ENCODE measurements at regions not wholly inside any gene's neighbourhood (a gene's known extent, or its start where the extent isn't known, plus 50 kb on each side); places are given as distances from the start of the nearest gene placed in this dataset.

DNA sequence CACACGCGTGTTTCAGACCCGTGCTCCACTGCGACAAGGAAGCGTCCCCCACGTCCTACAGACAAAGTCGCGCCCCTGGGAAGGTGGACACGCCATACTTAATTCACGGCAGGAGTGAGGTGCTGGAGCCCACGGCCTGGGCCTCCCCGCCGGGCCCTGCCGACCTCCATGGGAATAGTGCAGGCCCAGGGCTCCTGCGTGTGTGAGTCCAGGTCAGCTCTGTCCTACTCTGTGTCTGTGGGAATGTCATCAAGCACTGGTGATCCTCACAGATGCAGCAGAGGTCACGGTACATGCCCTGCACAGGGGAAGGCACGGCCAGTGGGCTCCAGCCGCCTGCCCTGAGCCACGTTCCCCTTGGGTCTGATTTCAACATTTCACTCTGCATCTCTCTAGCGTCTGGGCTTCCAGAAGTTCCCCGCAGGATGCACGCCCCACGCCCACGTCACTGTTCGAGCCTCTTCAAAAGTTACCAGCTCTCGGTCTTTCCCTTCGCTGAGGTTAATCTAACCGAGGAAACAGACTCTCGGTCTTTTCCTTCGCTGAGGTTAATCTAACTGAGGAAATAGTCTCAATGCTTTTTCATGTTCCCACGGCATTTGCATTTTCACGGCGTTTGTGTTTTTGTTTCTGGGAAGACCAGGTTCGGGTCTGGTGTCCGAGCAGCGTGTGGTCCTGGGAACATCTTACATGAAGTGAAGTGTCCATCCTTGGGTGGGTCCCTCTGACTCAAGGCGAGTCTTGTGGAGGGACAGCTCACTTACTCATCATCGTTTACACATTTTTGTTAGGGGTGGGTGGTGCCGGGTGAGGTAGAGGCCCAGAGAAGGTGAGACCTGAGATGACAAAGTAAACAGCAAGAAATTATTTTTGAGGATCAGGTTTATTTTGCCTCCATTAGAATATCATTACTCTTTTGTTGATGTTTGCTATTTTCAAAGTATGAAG lies 157.3 kb upstream of the ALKAL2 start:
- RAD21 ChIA-PET (ENCODE audit: unreplicated experiment), result no interaction called here
- intact Hi-C loops (cut with micrococcal nuclease; ENCODE audit: unreplicated experiment), result no loop called here
- Histone ChIP-seq H3K4me2 (ENCODE audit: control insufficient read depth, insufficient read depth) (no peak overlapping the region), H3K27me3 (replicated peaks in 1 of 2; ENCODE audit: control insufficient read depth in 2 of 2, insufficient read depth in 2 of 2, low read length in 1 of 2) (no peaks in the 10 kb centered on the region; a peak in 1 of 4 replicates), H2AFZ (ENCODE audit: control insufficient read depth, low read depth, low read length) (no peak overlapping the region), H3K4me3 (no peak overlapping the region), H3K36me3 (ENCODE audit: control insufficient read depth in 2 of 2, insufficient read depth in 2 of 2, low read length in 1 of 2) (no peaks in the 10 kb centered on the region), H4K20me1 (ENCODE audit: control insufficient read depth, insufficient read depth) (no peaks in the 10 kb centered on the region), H3K79me2 (ENCODE audit: control insufficient read depth, insufficient read depth, low read length) (no peaks in the 10 kb centered on the region), H3K9me3 (replicated peaks; ENCODE audit: control insufficient read depth, insufficient read depth, low read length) (no peaks in the 10 kb centered on the region), H3K9ac (ENCODE audit: control insufficient read depth, insufficient read depth, low read length) (no peak overlapping the region), H3K27ac (ENCODE audit: control insufficient read depth, insufficient read depth) (no peak overlapping the region), H3K4me1 (ENCODE audit: control insufficient read depth, insufficient read depth, low read length) (no peaks in the 10 kb centered on the region)
- in situ Hi-C loops (cut with MboI), result no loop called here
- CTCF ChIA-PET, result no interaction called here
- ATAC-seq (no peak), DNase-seq (ENCODE audit: low read depth, low spot score) (no peak), FAIRE-seq (no peak)
- BruUV-seq (replicated peaks), result no TSS peak
- WGBS (ENCODE audit: insufficient coverage, insufficient replicate concordance, low lambda C conversion rate, missing lambda C conversion rate), result 35% methylated on average over 38 of the region's 39 CpGs
- TF ChIP-seq TCF12 (IDR thresholded peaks at IDR 0.05; ENCODE audit: low read depth, low read length), result no peak
- TF ChIP-seq SIX5 (IDR thresholded peaks at IDR 0.05; ENCODE audit: low read depth, low read length, severe bottlenecking), result no peak
- TF ChIP-seq NRF1 (conservative IDR thresholded peaks at IDR 0.05; ENCODE audit: low read depth, low read length), result no peak
- no peak for TF ChIP-seq ZZZ3 (IDR thresholded peaks at IDR 0.05; ENCODE audit: control insufficient read depth, insufficient read length, low read depth)
- TF ChIP-seq JUND (IDR thresholded peaks at IDR 0.05; ENCODE audit: low read depth, low read length), result no peak
- TF ChIP-seq SMAD5 (IDR thresholded peaks at IDR 0.05; ENCODE audit: low read depth), result no peak
- TF ChIP-seq KDM1A (IDR thresholded peaks at IDR 0.05; ENCODE audit: borderline replicate concordance), result no peak
- TF ChIP-seq LARP7 (IDR thresholded peaks at IDR 0.05), result no peak
- no peak for TF ChIP-seq EZH2 (IDR thresholded peaks at IDR 0.05; ENCODE audit: borderline replicate concordance, control insufficient read depth, low read depth, low read length)
- no peak for TF ChIP-seq ZNF384 (IDR thresholded peaks at IDR 0.05; ENCODE audit: borderline replicate concordance, low read depth, low read length)
- no peak for TF ChIP-seq FOS (IDR thresholded peaks at IDR 0.05; ENCODE audit: borderline replicate concordance, extremely low read depth, insufficient read length)
- TF ChIP-seq, protein P1, sequence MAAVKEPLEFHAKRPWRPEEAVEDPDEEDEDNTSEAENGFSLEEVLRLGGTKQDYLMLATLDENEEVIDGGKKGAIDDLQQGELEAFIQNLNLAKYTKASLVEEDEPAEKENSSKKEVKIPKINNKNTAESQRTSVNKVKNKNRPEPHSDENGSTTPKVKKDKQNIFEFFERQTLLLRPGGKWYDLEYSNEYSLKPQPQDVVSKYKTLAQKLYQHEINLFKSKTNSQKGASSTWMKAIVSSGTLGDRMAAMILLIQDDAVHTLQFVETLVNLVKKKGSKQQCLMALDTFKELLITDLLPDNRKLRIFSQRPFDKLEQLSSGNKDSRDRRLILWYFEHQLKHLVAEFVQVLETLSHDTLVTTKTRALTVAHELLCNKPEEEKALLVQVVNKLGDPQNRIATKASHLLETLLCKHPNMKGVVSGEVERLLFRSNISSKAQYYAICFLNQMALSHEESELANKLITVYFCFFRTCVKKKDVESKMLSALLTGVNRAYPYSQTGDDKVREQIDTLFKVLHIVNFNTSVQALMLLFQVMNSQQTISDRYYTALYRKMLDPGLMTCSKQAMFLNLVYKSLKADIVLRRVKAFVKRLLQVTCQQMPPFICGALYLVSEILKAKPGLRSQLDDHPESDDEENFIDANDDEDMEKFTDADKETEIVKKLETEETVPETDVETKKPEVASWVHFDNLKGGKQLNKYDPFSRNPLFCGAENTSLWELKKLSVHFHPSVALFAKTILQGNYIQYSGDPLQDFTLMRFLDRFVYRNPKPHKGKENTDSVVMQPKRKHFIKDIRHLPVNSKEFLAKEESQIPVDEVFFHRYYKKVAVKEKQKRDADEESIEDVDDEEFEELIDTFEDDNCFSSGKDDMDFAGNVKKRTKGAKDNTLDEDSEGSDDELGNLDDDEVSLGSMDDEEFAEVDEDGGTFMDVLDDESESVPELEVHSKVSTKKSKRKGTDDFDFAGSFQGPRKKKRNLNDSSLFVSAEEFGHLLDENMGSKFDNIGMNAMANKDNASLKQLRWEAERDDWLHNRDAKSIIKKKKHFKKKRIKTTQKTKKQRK (IDR thresholded peaks at IDR 0.05; ENCODE audit: low read depth, low read length), result no peak
- TF ChIP-seq STAT3 (IDR thresholded peaks at IDR 0.05; ENCODE audit: low read depth, low read length), result no peak
- no peak for TF ChIP-seq ETV6 (conservative IDR thresholded peaks at IDR 0.05 in 1 of 2, IDR thresholded peaks at IDR 0.05 in 1 of 2; ENCODE audit: borderline replicate concordance in 1 of 2, low read depth in 1 of 2)
- TF ChIP-seq HDGF (IDR thresholded peaks at IDR 0.05), result no peak
- POLR2A ChIA-PET, result no interaction called here
- SMC1A ChIA-PET (ENCODE audit: uncharacterized antibody, unreplicated experiment), result no interaction called here

Data from GM12878 (cell line).